ENCODE measurements at regions not wholly inside any gene's neighbourhood (a gene's known extent, or its start where the extent isn't known, plus 50 kb on each side); places are given as distances from the start of the nearest gene placed in this dataset.

DNA sequence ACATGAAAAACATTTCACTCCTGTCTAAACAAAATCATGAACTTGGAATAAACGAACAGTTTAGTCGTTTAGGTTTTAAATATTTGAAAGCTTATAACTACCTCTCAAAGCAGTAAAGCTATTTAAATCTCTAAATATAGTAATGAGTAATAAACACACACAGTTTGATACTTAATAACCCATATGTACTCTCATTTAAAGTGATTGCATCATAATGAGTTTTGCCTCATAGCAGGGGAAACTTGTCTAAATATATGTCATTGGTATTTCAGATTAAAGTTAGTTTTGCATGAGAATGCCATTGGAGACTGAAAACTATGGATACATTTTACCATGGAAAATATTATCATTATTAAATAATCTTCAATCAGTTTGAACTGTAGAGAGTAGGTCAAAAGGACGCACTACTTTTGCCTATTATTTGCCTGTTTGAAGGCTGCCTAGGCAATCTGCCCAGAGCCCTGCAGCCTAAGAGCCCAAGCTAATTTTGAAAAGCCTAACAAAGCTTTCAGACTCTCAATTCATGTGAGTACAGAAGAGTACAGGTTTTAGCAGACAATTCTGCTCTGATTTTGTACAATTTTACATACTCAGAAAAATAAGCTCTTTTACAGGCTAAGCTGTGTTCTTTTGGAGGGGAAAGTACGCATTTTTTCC is 632.8 kb downstream of the HACE1 start:
- H3K36me3 ChIP-seq (ENCODE audit: control insufficient read depth in 4 of 4, insufficient read depth in 3 of 4, low read depth in 1 of 4, low read length in 3 of 4) = no peaks in the 10 kb centered on the region
- DNase-seq (ENCODE audit: low spot score) = no peak
- peaks cover 0 to 26% (median 19%) of the 10 kb centered on the region in 4 donors for H3K4me1 ChIP-seq (ENCODE audit: control insufficient read depth in 4 of 4, insufficient read depth in 4 of 4, low read length in 3 of 4)
- no peaks in the 10 kb centered on the region for H3K27me3 ChIP-seq (ENCODE audit: control insufficient read depth in 4 of 4, insufficient read depth in 4 of 4, low read length in 3 of 4)
- TF ChIP-seq SP1 (IDR thresholded peaks at IDR 0.05) = no peak
- TF ChIP-seq JUND (IDR thresholded peaks at IDR 0.05) = no peak
- no peak for TF ChIP-seq GABPA (IDR thresholded peaks at IDR 0.05 in 1 of 2, conservative IDR thresholded peaks at IDR 0.05 in 1 of 2)
- no peak for TF ChIP-seq NR2F2 (IDR thresholded peaks at IDR 0.05)
- TF ChIP-seq CTCF (IDR thresholded peaks at IDR 0.05; ENCODE audit: low read depth, low read length, missing input control) = no peak
- TF ChIP-seq, protein P1, sequence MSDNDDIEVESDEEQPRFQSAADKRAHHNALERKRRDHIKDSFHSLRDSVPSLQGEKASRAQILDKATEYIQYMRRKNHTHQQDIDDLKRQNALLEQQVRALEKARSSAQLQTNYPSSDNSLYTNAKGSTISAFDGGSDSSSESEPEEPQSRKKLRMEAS (IDR thresholded peaks at IDR 0.05) = no peak
- peak; percentile 25 to 36 for TF ChIP-seq RXRA (IDR thresholded peaks at IDR 0.05)
- no peak for TF ChIP-seq FOXA2 (IDR thresholded peaks at IDR 0.05)
- TF ChIP-seq HNF4A (conservative IDR thresholded peaks at IDR 0.05) = peak; percentile 45 to 48
- TF ChIP-seq RAD21 (IDR thresholded peaks at IDR 0.05) = peak in 1 of 2 donors; percentile 4
- H3K27ac ChIP-seq (ENCODE audit: low read depth in 1 of 2, low read length in 2 of 2) = no peak overlapping the region
- no peak overlapping the region for H3K4me3 ChIP-seq (ENCODE audit: low read depth in 1 of 3, low read length in 3 of 3)
- WGBS = 46% methylated on average over 4 of the region's 4 CpGs
- no peaks in the 10 kb centered on the region for H3K9me3 ChIP-seq (ENCODE audit: control insufficient read depth in 4 of 4, low read length in 3 of 4)
- no peak overlapping the region for H3K9ac ChIP-seq (ENCODE audit: low read depth in 1 of 2, low read length in 2 of 2)

- H3K9me3 ChIP-seq (ENCODE audit: control insufficient read depth in 4 of 4, low read length in 3 of 4) = no peaks in the 10 kb centered on the region
- no peak overlapping the region for H3K27ac ChIP-seq (ENCODE audit: low read depth in 1 of 2, low read length in 2 of 2)
- H3K4me1 ChIP-seq (ENCODE audit: control insufficient read depth in 4 of 4, insufficient read depth in 4 of 4, low read length in 3 of 4) = no peaks in the 10 kb centered on the region
- H3K9ac ChIP-seq (ENCODE audit: low read depth in 1 of 2, low read length in 2 of 2) = no peak overlapping the region
- DNase-seq (ENCODE audit: low spot score) = no peak
- TF ChIP-seq NR2F2 (IDR thresholded peaks at IDR 0.05) = no peak
- no peak for TF ChIP-seq FOXA1 (IDR thresholded peaks at IDR 0.05)
- no peak for TF ChIP-seq CTCF (IDR thresholded peaks at IDR 0.05; ENCODE audit: low read depth, low read length, missing input control)
- TF ChIP-seq HNF4A (conservative IDR thresholded peaks at IDR 0.05) = no peak
- TF ChIP-seq GABPA (IDR thresholded peaks at IDR 0.05 in 1 of 2, conservative IDR thresholded peaks at IDR 0.05 in 1 of 2) = no peak
- TF ChIP-seq RXRA (IDR thresholded peaks at IDR 0.05) = no peak
- no peak for TF ChIP-seq RAD21 (IDR thresholded peaks at IDR 0.05)
- no peaks in the 10 kb centered on the region for H3K36me3 ChIP-seq (ENCODE audit: control insufficient read depth in 4 of 4, insufficient read depth in 3 of 4, low read depth in 1 of 4, low read length in 3 of 4)
- no peaks in the 10 kb centered on the region for H3K27me3 ChIP-seq (ENCODE audit: control insufficient read depth in 4 of 4, insufficient read depth in 4 of 4, low read length in 3 of 4)
- 73% methylated on average over 3 of the region's 3 CpGs for WGBS
- H3K4me3 ChIP-seq (ENCODE audit: low read depth in 1 of 3, low read length in 3 of 3) = no peak overlapping the region
Measured at GRCh38 chr6:104218116-104218515, 641.6 kb downstream of the HACE1 start.

GRCh38 chr6:104214901-104215300 is 644.8 kb downstream of the HACE1 start:
- Histone ChIP-seq H3K27me3 (ENCODE audit: control insufficient read depth in 4 of 4, insufficient read depth in 4 of 4, low read length in 3 of 4) (no peaks in the 10 kb centered on the region), H3K4me3 (ENCODE audit: low read depth in 1 of 3, low read length in 3 of 3) (no peak overlapping the region), H3K9ac (ENCODE audit: low read depth in 1 of 2, low read length in 2 of 2) (no peak overlapping the region), H3K9me3 (ENCODE audit: control insufficient read depth in 4 of 4, low read length in 3 of 4) (no peaks in the 10 kb centered on the region), H3K4me1 (ENCODE audit: control insufficient read depth in 4 of 4, insufficient read depth in 4 of 4, low read length in 3 of 4) (no peaks in the 10 kb centered on the region), H3K27ac (ENCODE audit: low read depth in 1 of 2, low read length in 2 of 2) (no peak overlapping the region), H3K36me3 (ENCODE audit: control insufficient read depth in 4 of 4, insufficient read depth in 3 of 4, low read depth in 1 of 4, low read length in 3 of 4) (no peaks in the 10 kb centered on the region)
- 80% methylated on average over 3 of the region's 3 CpGs for WGBS
- DNase-seq (ENCODE audit: low spot score) = no peak
- TF ChIP-seq HNF4G (IDR thresholded peaks at IDR 0.05) (no peak), FOXA1 (IDR thresholded peaks at IDR 0.05) (no peak), EGR1 (IDR thresholded peaks at IDR 0.05; ENCODE audit: low read depth in 2 of 2) (no peak), GABPA (IDR thresholded peaks at IDR 0.05 in 1 of 2, conservative IDR thresholded peaks at IDR 0.05 in 1 of 2) (no peak), NR2F2 (IDR thresholded peaks at IDR 0.05) (no peak), RXRA (IDR thresholded peaks at IDR 0.05) (no peak), ZBTB33 (IDR thresholded peaks at IDR 0.05) (no peak), FOXA2 (IDR thresholded peaks at IDR 0.05) (no peak), JUND (IDR thresholded peaks at IDR 0.05) (no peak), ATF3 (IDR thresholded peaks at IDR 0.05) (no peak), SP1 (IDR thresholded peaks at IDR 0.05) (no peak), RAD21 (IDR thresholded peaks at IDR 0.05) (no peak), CTCF (IDR thresholded peaks at IDR 0.05; ENCODE audit: low read depth, low read length, missing input control) (no peak)
- TF ChIP-seq, protein P1 (IDR thresholded peaks at IDR 0.05) = no peak

Measured in liver (tissue), 8 donors.